ENCODE measurements at regions not wholly inside any gene's neighbourhood (a gene's known extent, or its start where the extent isn't known, plus 50 kb on each side); places are given as distances from the start of the nearest gene placed in this dataset.

DNA sequence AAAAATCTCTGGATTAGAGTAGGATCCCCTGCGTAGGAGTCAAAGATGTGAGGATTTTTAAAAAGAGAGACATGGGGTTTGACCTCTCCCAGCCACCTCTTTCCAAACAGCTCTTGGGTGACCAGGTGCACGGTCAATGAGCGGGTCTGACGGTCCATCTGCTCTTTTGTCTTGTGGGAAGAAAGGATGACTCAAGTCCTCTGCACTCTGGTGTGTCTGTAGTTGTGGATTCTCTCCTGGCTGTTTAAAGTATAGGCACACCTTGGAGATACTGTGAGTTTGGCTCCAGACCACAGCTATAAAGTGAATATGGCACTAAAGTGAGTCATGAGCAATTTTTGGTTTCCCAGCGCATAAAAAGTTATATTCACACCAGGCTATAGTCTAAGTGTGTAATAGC is 209.8 kb downstream of the BMP7 start:
- no peak for TF ChIP-seq FOXM1 (IDR thresholded peaks at IDR 0.05; ENCODE audit: borderline replicate concordance)
- no peak for TF ChIP-seq SP1 (IDR thresholded peaks at IDR 0.05)
- no peak for TF ChIP-seq ELF4 (IDR thresholded peaks at IDR 0.05)
- no peak for TF ChIP-seq SUZ12 (IDR thresholded peaks at IDR 0.05)
- no peak for TF ChIP-seq TARDBP (IDR thresholded peaks at IDR 0.05)
- TF ChIP-seq NFRKB (IDR thresholded peaks at IDR 0.05): no peak

Data from HEK293T (cell line).